GM12872 (cell line): ENCODE measurements at regions not wholly inside any gene's neighbourhood (a gene's known extent, or its start where the extent isn't known, plus 50 kb on each side); places are given as distances from the start of the nearest gene placed in this dataset.

Experiments
- CTCF ChIP-seq: IDR thresholded peaks from 3 replicates; pipeline ENCODE4 v1.5.1; 2011; ENCODE audit warnings: low read depth, mild to moderate bottlenecking, low read length, moderate library complexity; ENCODE audit not compliant: insufficient read depth

- TF ChIP-seq CTCF: no peak
Observed at GRCh38 chrX:13164611-13165010, 120.2 kb upstream of the FAM9C start.

GRCh38 chrX:13162772-13163410, 118.5 kb upstream of the FAM9C start:
- TF ChIP-seq CTCF: no peak

- no peak for TF ChIP-seq CTCF
Observed at GRCh38 chrX:13159886-13160285, 115.5 kb upstream of the FAM9C start.

GRCh38 chrX:13158911-13159310, 114.5 kb upstream of the FAM9C start:
- no peak for TF ChIP-seq CTCF

- no peak for TF ChIP-seq CTCF
Observed at GRCh38 chrX:13153796-13154195, 109.4 kb upstream of the FAM9C start.

- TF ChIP-seq CTCF: no peak
Observed at GRCh38 chrX:13152518-13153185, 108.2 kb upstream of the FAM9C start.

- no peak for TF ChIP-seq CTCF
Observed at GRCh38 chrX:13151828-13152517, 107.6 kb upstream of the FAM9C start.
